Activated T-helper 1 cell treated with anti-CD3 and anti-CD28 coated beads, Interleukin-12 subunit alpha, Interleukin-12 subunit beta, Interleukin-2, Interleukin-4 antibody, amounts not matched to agents 30 ng/mL and 10 ng/mL and 1 ng/mL, durations not matched to agents 14 hours and 24 hours and 36 hours (primary cell): ENCODE measurements at regions not wholly inside any gene's neighbourhood (a gene's known extent, or its start where the extent isn't known, plus 50 kb on each side); places are given as distances from the start of the nearest gene placed in this dataset.

Source experiments
- DNase-seq: peaks from one replicate; pipeline ENCODE4 v3.0.0; 2021; ENCODE audit warnings: low spot score
- H3K27ac Mint-ChIP-seq: one replicate; pipeline ENCODE4 v1.8.0; 2021; ENCODE audit warnings: mild to moderate bottlenecking, mixed read lengths
- H3K27me3 Mint-ChIP-seq: one replicate; pipeline ENCODE4 v1.8.0; 2022; ENCODE audit warnings: mild to moderate bottlenecking, moderate library complexity, mixed read lengths; ENCODE audit not compliant: insufficient read depth
- H3K36me3 Mint-ChIP-seq: one replicate; pipeline ENCODE4 v1.8.0; 2021; ENCODE audit warnings: low read depth, mixed read lengths
- H3K4me1 Mint-ChIP-seq: one replicate; pipeline ENCODE4 v1.8.0; 2021; ENCODE audit warnings: low read depth, mixed read lengths
- H3K4me3 Mint-ChIP-seq: one replicate; pipeline ENCODE4 v1.8.0; 2021; ENCODE audit warnings: mild to moderate bottlenecking, moderate library complexity, mixed read lengths
- H3K9me3 Mint-ChIP-seq: one replicate; pipeline ENCODE4 v1.8.0; 2021; ENCODE audit warnings: mixed read lengths
- intact Hi-C: fragments of 100-400 bp; cut with micrococcal nuclease; formaldehyde crosslinking; loops from one replicate; pipeline ENCODE4 v1.15.1; 2024

GRCh38 chr12:77608271-77608824, 222.3 kb upstream of the NAV3 start:
- H3K27me3 Mint-ChIP-seq = no peaks in the 10 kb centered on the region
- no peak overlapping the region for H3K4me3 Mint-ChIP-seq
- H3K4me1 Mint-ChIP-seq = no peaks in the 10 kb centered on the region
- no peaks in the 10 kb centered on the region for H3K36me3 Mint-ChIP-seq
- H3K27ac Mint-ChIP-seq = no peak overlapping the region
- intact Hi-C loops = no loop called here
- no peak for DNase-seq
- H3K9me3 Mint-ChIP-seq = no peaks in the 10 kb centered on the region

- Mint-ChIP-seq H3K27ac (no peak overlapping the region), H3K27me3 (no peaks in the 10 kb centered on the region), H3K4me1 (no peaks in the 10 kb centered on the region), H3K36me3 (no peaks in the 10 kb centered on the region), H3K9me3 (no peaks in the 10 kb centered on the region), H3K4me3 (no peak overlapping the region)
- intact Hi-C loops = no loop called here
- DNase-seq = no peak
Observed at GRCh38 chr12:77606348-77606747, 224.3 kb upstream of the NAV3 start.

GRCh38 chr12:77603946-77604345, 226.7 kb upstream of the NAV3 start:
- Mint-ChIP-seq H3K4me1 (no peaks in the 10 kb centered on the region), H3K4me3 (no peak overlapping the region)
- intact Hi-C loops = no loop called here

GRCh38 chr12:77601069-77601468, 229.6 kb upstream of the NAV3 start:
- intact Hi-C loops = no loop called here
- Mint-ChIP-seq H3K9me3 (no peaks in the 10 kb centered on the region), H3K36me3 (no peaks in the 10 kb centered on the region), H3K27ac (no peak overlapping the region), H3K27me3 (no peaks in the 10 kb centered on the region), H3K4me1 (no peaks in the 10 kb centered on the region), H3K4me3 (no peak overlapping the region)
- DNase-seq = no peak

More at GRCh38 chr12:77603946-77604345, 226.7 kb upstream of the NAV3 start:
- Mint-ChIP-seq H3K27me3 (no peaks in the 10 kb centered on the region), H3K36me3 (no peaks in the 10 kb centered on the region), H3K27ac (no peak overlapping the region), H3K9me3 (no peaks in the 10 kb centered on the region)
- no peak for DNase-seq

- Mint-ChIP-seq H3K4me3 (no peak overlapping the region), H3K27me3 (no peaks in the 10 kb centered on the region), H3K36me3 (no peaks in the 10 kb centered on the region), H3K9me3 (no peaks in the 10 kb centered on the region), H3K4me1 (no peaks in the 10 kb centered on the region), H3K27ac (no peak overlapping the region)
- intact Hi-C loops = no loop called here
- no peak for DNase-seq
Observed at GRCh38 chr12:77600468-77600843, 230.2 kb upstream of the NAV3 start.

GRCh38 chr12:77599782-77600467, 230.8 kb upstream of the NAV3 start:
- no peak for DNase-seq
- Mint-ChIP-seq H3K4me3 (no peak overlapping the region), H3K27me3 (no peaks in the 10 kb centered on the region), H3K9me3 (no peaks in the 10 kb centered on the region), H3K4me1 (no peaks in the 10 kb centered on the region), H3K27ac (no peak overlapping the region), H3K36me3 (no peaks in the 10 kb centered on the region)
- intact Hi-C loops = no loop called here

- H3K27ac Mint-ChIP-seq = no peak overlapping the region
- H3K36me3 Mint-ChIP-seq = no peaks in the 10 kb centered on the region
- no peak for DNase-seq
- H3K4me3 Mint-ChIP-seq = no peak overlapping the region
- no peaks in the 10 kb centered on the region for H3K27me3 Mint-ChIP-seq
- H3K4me1 Mint-ChIP-seq = no peaks in the 10 kb centered on the region
- H3K9me3 Mint-ChIP-seq = no peaks in the 10 kb centered on the region
- intact Hi-C loops = no loop called here
Observed at GRCh38 chr12:77594366-77594765, 236.3 kb upstream of the NAV3 start.

GRCh38 chr12:77592836-77593235, 237.9 kb upstream of the NAV3 start:
- Mint-ChIP-seq H3K27ac (no peak overlapping the region), H3K4me1 (no peaks in the 10 kb centered on the region), H3K9me3 (no peaks in the 10 kb centered on the region), H3K27me3 (no peaks in the 10 kb centered on the region), H3K4me3 (no peak overlapping the region), H3K36me3 (no peaks in the 10 kb centered on the region)
- no peak for DNase-seq
- intact Hi-C loops = no loop called here

- DNase-seq = no peak
- no peak overlapping the region for H3K27ac Mint-ChIP-seq
- H3K9me3 Mint-ChIP-seq = no peaks in the 10 kb centered on the region
- no peaks in the 10 kb centered on the region for H3K36me3 Mint-ChIP-seq
- no peaks in the 10 kb centered on the region for H3K27me3 Mint-ChIP-seq
- intact Hi-C loops = no loop called here
- no peaks in the 10 kb centered on the region for H3K4me1 Mint-ChIP-seq
- no peak overlapping the region for H3K4me3 Mint-ChIP-seq
Observed at GRCh38 chr12:77591959-77592743, 238.5 kb upstream of the NAV3 start.

- Mint-ChIP-seq H3K9me3 (no peaks in the 10 kb centered on the region), H3K27me3 (no peaks in the 10 kb centered on the region), H3K4me3 (no peak overlapping the region), H3K36me3 (no peaks in the 10 kb centered on the region), H3K4me1 (no peaks in the 10 kb centered on the region), H3K27ac (no peak overlapping the region)
- DNase-seq = no peak
- intact Hi-C loops = no loop called here
Observed at GRCh38 chr12:77590306-77590705, 240.4 kb upstream of the NAV3 start.

GRCh38 chr12:77584860-77585259, 245.8 kb upstream of the NAV3 start:
- H3K27me3 Mint-ChIP-seq = no peaks in the 10 kb centered on the region
- no peaks in the 10 kb centered on the region for H3K36me3 Mint-ChIP-seq
- no peak for DNase-seq
- H3K4me1 Mint-ChIP-seq = no peaks in the 10 kb centered on the region
- H3K4me3 Mint-ChIP-seq = no peak overlapping the region
- H3K9me3 Mint-ChIP-seq = no peaks in the 10 kb centered on the region
- no peak overlapping the region for H3K27ac Mint-ChIP-seq
- intact Hi-C loops = no loop called here

- DNase-seq = no peak
- intact Hi-C loops = no loop called here
- Mint-ChIP-seq H3K27me3 (no peaks in the 10 kb centered on the region), H3K4me3 (no peak overlapping the region), H3K36me3 (no peaks in the 10 kb centered on the region), H3K4me1 (no peaks in the 10 kb centered on the region), H3K27ac (no peak overlapping the region), H3K9me3 (no peaks in the 10 kb centered on the region)
Observed at GRCh38 chr12:77578466-77579220, 252.1 kb upstream of the NAV3 start.

GRCh38 chr12:77577791-77578190, 252.9 kb upstream of the NAV3 start:
- Mint-ChIP-seq H3K9me3 (no peaks in the 10 kb centered on the region), H3K4me3 (no peak overlapping the region), H3K27me3 (no peaks in the 10 kb centered on the region), H3K27ac (no peak overlapping the region), H3K4me1 (no peaks in the 10 kb centered on the region), H3K36me3 (no peaks in the 10 kb centered on the region)
- no peak for DNase-seq
- intact Hi-C loops = no loop called here
